ENCODE measurements at regions not wholly inside any gene's neighbourhood (a gene's known extent, or its start where the extent isn't known, plus 50 kb on each side); places are given as distances from the start of the nearest gene placed in this dataset.
"Not testable (repeated sequence)": the region's sequence is repeated elsewhere in the genome, so short reads cannot be mapped to it uniquely, and the experiment has no call there.

- H4K20me1 ChIP-seq (ENCODE audit: control insufficient read depth, insufficient read depth); H3K9ac ChIP-seq (ENCODE audit: control insufficient read depth, insufficient read depth, low read length); H3K27me3 ChIP-seq (replicated peaks in 1 of 2; ENCODE audit: control insufficient read depth in 2 of 2, insufficient read depth in 2 of 2, low read length in 1 of 2); H3K4me3 ChIP-seq; CTCF ChIA-PET; POLR2A ChIA-PET; H3K9me3 ChIP-seq (replicated peaks; ENCODE audit: control insufficient read depth, insufficient read depth, low read length); ATAC-seq; H3K79me2 ChIP-seq (ENCODE audit: control insufficient read depth, insufficient read depth, low read length); H3K4me2 ChIP-seq (ENCODE audit: control insufficient read depth, insufficient read depth); DNase-seq (ENCODE audit: low read depth, low spot score); FAIRE-seq; H3K27ac ChIP-seq (ENCODE audit: control insufficient read depth, insufficient read depth); intact Hi-C loops (cut with micrococcal nuclease; ENCODE audit: unreplicated experiment); H3K36me3 ChIP-seq (ENCODE audit: control insufficient read depth in 2 of 2, insufficient read depth in 2 of 2, low read length in 1 of 2); H3K4me1 ChIP-seq (ENCODE audit: control insufficient read depth, insufficient read depth, low read length); SMC1A ChIA-PET (ENCODE audit: uncharacterized antibody, unreplicated experiment); BruUV-seq (replicated peaks); RAD21 ChIA-PET (ENCODE audit: unreplicated experiment); H2AFZ ChIP-seq (ENCODE audit: control insufficient read depth, low read depth, low read length); in situ Hi-C loops (cut with MboI): not testable (repeated sequence)
Observed at GRCh38 chrX:140396326-140396725, 108.5 kb downstream of the SOX3 start.

DNA sequence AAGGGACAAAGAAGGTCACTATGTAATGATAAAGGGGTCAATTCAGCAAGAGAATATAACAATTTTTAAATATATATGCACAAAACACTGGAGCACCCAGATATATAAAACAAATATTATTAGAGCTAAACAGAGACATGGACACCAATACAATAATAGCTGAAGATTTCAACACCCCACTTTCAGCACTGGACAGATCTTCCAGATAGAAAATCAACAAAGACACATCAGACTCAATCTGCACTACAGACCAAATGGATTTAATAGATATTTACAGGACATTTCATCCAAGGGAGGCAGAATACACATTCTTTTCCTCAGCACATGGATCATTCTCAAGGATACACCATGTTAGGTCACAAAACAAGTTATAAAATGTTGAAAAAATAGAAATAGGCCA, 111.4 kb downstream of the SOX3 start:
- no peaks in the 10 kb centered on the region for H3K4me1 ChIP-seq (ENCODE audit: control insufficient read depth, insufficient read depth, low read length)
- no peak overlapping the region for H3K9ac ChIP-seq (ENCODE audit: control insufficient read depth, insufficient read depth, low read length)
- CTCF ChIA-PET, result no interaction called here
- no peak overlapping the region for H3K4me3 ChIP-seq
- no peak for ATAC-seq
- no peak overlapping the region for H3K4me2 ChIP-seq (ENCODE audit: control insufficient read depth, insufficient read depth)
- no peaks in the 10 kb centered on the region for H3K9me3 ChIP-seq (replicated peaks; ENCODE audit: control insufficient read depth, insufficient read depth, low read length)
- intact Hi-C loops (cut with micrococcal nuclease; ENCODE audit: unreplicated experiment) (no loop called here), in situ Hi-C loops (cut with MboI) (no loop called here)
- POLR2A ChIA-PET, result no interaction called here
- SMC1A ChIA-PET (ENCODE audit: uncharacterized antibody, unreplicated experiment), result no interaction called here
- H3K27ac ChIP-seq (ENCODE audit: control insufficient read depth, insufficient read depth), result no peak overlapping the region
- no peaks in the 10 kb centered on the region for H3K79me2 ChIP-seq (ENCODE audit: control insufficient read depth, insufficient read depth, low read length)
- TF ChIP-seq POLR2A (IDR thresholded peaks at IDR 0.05; ENCODE audit: low read depth, low read length) (no peak), ZNF687 (IDR thresholded peaks at IDR 0.05) (no peak), EZH2 (IDR thresholded peaks at IDR 0.05; ENCODE audit: borderline replicate concordance, control insufficient read depth, low read depth, low read length) (no peak), RELA (IDR thresholded peaks at IDR 0.05; ENCODE audit: borderline replicate concordance, partially characterized antibody) (no peak), PAX8 (IDR thresholded peaks at IDR 0.05) (no peak), IKZF1 (conservative IDR thresholded peaks at IDR 0.05) (no peak), ASH2L (IDR thresholded peaks at IDR 0.05; ENCODE audit: borderline replicate concordance, low read depth) (no peak)
- RAD21 ChIA-PET (ENCODE audit: unreplicated experiment), result no interaction called here
- FAIRE-seq, result no peak
- no peak for DNase-seq (ENCODE audit: low read depth, low spot score)
- H3K27me3 ChIP-seq (replicated peaks in 1 of 2; ENCODE audit: control insufficient read depth in 2 of 2, insufficient read depth in 2 of 2, low read length in 1 of 2), result no peaks in the 10 kb centered on the region
- no peaks in the 10 kb centered on the region for H3K36me3 ChIP-seq (ENCODE audit: control insufficient read depth in 2 of 2, insufficient read depth in 2 of 2, low read length in 1 of 2)
- H2AFZ ChIP-seq (ENCODE audit: control insufficient read depth, low read depth, low read length), result no peak overlapping the region
- H4K20me1 ChIP-seq (ENCODE audit: control insufficient read depth, insufficient read depth), result no peaks in the 10 kb centered on the region
- BruUV-seq (replicated peaks), result no TSS peak
